Progenitor cell of endocrine pancreas (in vitro differentiated cells): ENCODE measurements at regions not wholly inside any gene's neighbourhood (a gene's known extent, or its start where the extent isn't known, plus 50 kb on each side); places are given as distances from the start of the nearest gene placed in this dataset.
"Not testable (repeated sequence)": the region's sequence is repeated elsewhere in the genome, so short reads cannot be mapped to it uniquely, and the experiment has no call there.

ENCODE experiments used
- DNase-seq: peaks from one replicate; pipeline ENCODE4 v3.0.0; 2021; ENCODE audit warnings: low spot score; ENCODE audit not compliant: unreplicated experiment
- H3K27ac Mint-ChIP-seq: 2 replicates; pipeline ENCODE4 v1.8.0; 2021; ENCODE audit warnings: mild to moderate bottlenecking, moderate library complexity, mixed read lengths
- H3K27me3 Mint-ChIP-seq: 2 replicates; pipeline ENCODE4 v1.8.0; 2021; ENCODE audit warnings: mixed read lengths
- H3K36me3 Mint-ChIP-seq: 2 replicates; pipeline ENCODE4 v1.8.0; 2022; ENCODE audit warnings: mixed read lengths; ENCODE audit not compliant: insufficient read depth
- H3K4me1 Mint-ChIP-seq: 2 replicates; pipeline ENCODE4 v1.8.0; 2021; ENCODE audit warnings: low read depth, mixed read lengths
- H3K4me3 Mint-ChIP-seq: 2 replicates; pipeline ENCODE4 v1.8.0; 2021; ENCODE audit warnings: low read depth, mild to moderate bottlenecking, moderate library complexity, mixed read lengths
- H3K9me3 Mint-ChIP-seq: 2 replicates; pipeline ENCODE4 v1.8.0; 2021; ENCODE audit warnings: low read depth, mixed read lengths
- TF ChIP-seq, protein P1 (sequence below): fragments of 200-600 bp; sonication (generic); IDR thresholded peaks from one replicate; pipeline ENCODE4 v1.5.0; 2021; ENCODE audit warnings: antibody characterized with exemption, mild to moderate bottlenecking; ENCODE audit not compliant: unreplicated experiment

- TF ChIP-seq, protein P1, sequence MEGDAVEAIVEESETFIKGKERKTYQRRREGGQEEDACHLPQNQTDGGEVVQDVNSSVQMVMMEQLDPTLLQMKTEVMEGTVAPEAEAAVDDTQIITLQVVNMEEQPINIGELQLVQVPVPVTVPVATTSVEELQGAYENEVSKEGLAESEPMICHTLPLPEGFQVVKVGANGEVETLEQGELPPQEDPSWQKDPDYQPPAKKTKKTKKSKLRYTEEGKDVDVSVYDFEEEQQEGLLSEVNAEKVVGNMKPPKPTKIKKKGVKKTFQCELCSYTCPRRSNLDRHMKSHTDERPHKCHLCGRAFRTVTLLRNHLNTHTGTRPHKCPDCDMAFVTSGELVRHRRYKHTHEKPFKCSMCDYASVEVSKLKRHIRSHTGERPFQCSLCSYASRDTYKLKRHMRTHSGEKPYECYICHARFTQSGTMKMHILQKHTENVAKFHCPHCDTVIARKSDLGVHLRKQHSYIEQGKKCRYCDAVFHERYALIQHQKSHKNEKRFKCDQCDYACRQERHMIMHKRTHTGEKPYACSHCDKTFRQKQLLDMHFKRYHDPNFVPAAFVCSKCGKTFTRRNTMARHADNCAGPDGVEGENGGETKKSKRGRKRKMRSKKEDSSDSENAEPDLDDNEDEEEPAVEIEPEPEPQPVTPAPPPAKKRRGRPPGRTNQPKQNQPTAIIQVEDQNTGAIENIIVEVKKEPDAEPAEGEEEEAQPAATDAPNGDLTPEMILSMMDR: no peak
- Mint-ChIP-seq H3K4me1 (no peaks in the 10 kb centered on the region), H3K36me3 (no peaks in the 10 kb centered on the region), H3K27me3 (no peaks in the 10 kb centered on the region), H3K4me3 (no peak overlapping the region), H3K27ac (no peak overlapping the region), H3K9me3 (peaks cover 22% of the 10 kb centered on the region)
- no peak for DNase-seq
These were observed 110.8 kb upstream of the LIPC start for GRCh38 chr15:58321034-58321433.

GRCh38 chr15:58322253-58322652, 109.5 kb upstream of the LIPC start:
- H3K27me3 Mint-ChIP-seq: no peaks in the 10 kb centered on the region
- TF ChIP-seq, protein P1: no peak
- H3K9me3 Mint-ChIP-seq: peaks cover 29% of the 10 kb centered on the region

GRCh38 chr15:58323321-58323720, 108.5 kb upstream of the LIPC start:
- not testable (repeated sequence) for H3K27ac Mint-ChIP-seq, H3K4me3 Mint-ChIP-seq, DNase-seq, H3K36me3 Mint-ChIP-seq, H3K4me1 Mint-ChIP-seq, H3K27me3 Mint-ChIP-seq
- peaks cover 34% of the 10 kb centered on the region for H3K9me3 Mint-ChIP-seq

More at GRCh38 chr15:58322253-58322652, 109.5 kb upstream of the LIPC start:
- H3K27ac Mint-ChIP-seq: no peak overlapping the region
- H3K4me3 Mint-ChIP-seq: no peak overlapping the region
- no peak for DNase-seq
- H3K4me1 Mint-ChIP-seq: no peaks in the 10 kb centered on the region
- H3K36me3 Mint-ChIP-seq: peaks cover 2% of the 10 kb centered on the region

- Mint-ChIP-seq H3K27ac (no peak overlapping the region), H3K36me3 (peaks cover 7% of the 10 kb centered on the region), H3K4me3 (no peak overlapping the region), H3K27me3 (no peaks in the 10 kb centered on the region), H3K9me3 (peaks cover 41% of the 10 kb centered on the region), H3K4me1 (peaks cover 3% of the 10 kb centered on the region)
- DNase-seq: no peak
- TF ChIP-seq, protein P1: no peak
These were observed 107.3 kb upstream of the LIPC start for GRCh38 chr15:58324533-58324932.

DNA sequence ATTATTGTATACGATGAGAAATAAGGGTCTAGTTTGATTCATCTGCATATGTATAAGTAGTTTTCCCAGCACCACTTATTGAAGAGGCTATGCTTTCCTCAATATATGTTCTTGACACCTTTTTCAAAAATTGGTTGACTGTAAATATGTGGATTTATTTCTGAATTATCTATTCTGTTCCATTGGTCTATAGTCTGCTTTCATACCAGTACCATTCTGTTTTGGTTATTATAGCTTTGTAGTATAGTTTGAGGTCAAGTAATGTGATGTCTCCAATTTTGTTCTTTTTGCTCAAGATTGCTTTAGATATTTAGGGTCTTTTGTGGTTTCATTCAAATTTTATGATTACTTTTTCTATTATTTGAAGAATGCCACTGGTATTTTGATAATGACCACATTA, 103.8 kb upstream of the LIPC start:
- Mint-ChIP-seq H3K4me3 (no peak overlapping the region), H3K36me3 (peaks cover 7% of the 10 kb centered on the region), H3K4me1 (peaks cover 35% of the 10 kb centered on the region), H3K9me3 (peaks cover 41% of the 10 kb centered on the region), H3K27me3 (no peaks in the 10 kb centered on the region), H3K27ac (no peak overlapping the region)
- DNase-seq: no peak
- TF ChIP-seq, protein P1: no peak

GRCh38 chr15:58329211-58329610, 102.6 kb upstream of the LIPC start:
- H3K27me3 Mint-ChIP-seq: no peaks in the 10 kb centered on the region
- no peak overlapping the region for H3K27ac Mint-ChIP-seq
- no peak overlapping the region for H3K4me3 Mint-ChIP-seq
- H3K4me1 Mint-ChIP-seq: peaks cover 40% of the 10 kb centered on the region
- TF ChIP-seq, protein P1: no peak
- no peak for DNase-seq
- peaks cover 43% of the 10 kb centered on the region for H3K9me3 Mint-ChIP-seq
- H3K36me3 Mint-ChIP-seq: peaks cover 7% of the 10 kb centered on the region
